OCI-LY3 (cell line): ENCODE measurements at regions not wholly inside any gene's neighbourhood (a gene's known extent, or its start where the extent isn't known, plus 50 kb on each side); places are given as distances from the start of the nearest gene placed in this dataset.

ENCODE experiments used
- EZH2phosphoT487 ChIP-seq: fragments of 200-600 bp; shearing (Covaris generic); IDR thresholded peaks from 2 replicates; pipeline ENCODE4 v1.6.1; 2018; ENCODE audit warnings: antibody characterized with exemption, mixed run types, low read depth
- TF ChIP-seq, protein P1 (sequence below): fragments of 200-600, 300-600 bp; sonication (generic); IDR thresholded peaks from 2 replicates; pipeline ENCODE4 v1.5.1; 2014; ENCODE audit warnings: antibody characterized with exemption, low read length, low read depth

DNA sequence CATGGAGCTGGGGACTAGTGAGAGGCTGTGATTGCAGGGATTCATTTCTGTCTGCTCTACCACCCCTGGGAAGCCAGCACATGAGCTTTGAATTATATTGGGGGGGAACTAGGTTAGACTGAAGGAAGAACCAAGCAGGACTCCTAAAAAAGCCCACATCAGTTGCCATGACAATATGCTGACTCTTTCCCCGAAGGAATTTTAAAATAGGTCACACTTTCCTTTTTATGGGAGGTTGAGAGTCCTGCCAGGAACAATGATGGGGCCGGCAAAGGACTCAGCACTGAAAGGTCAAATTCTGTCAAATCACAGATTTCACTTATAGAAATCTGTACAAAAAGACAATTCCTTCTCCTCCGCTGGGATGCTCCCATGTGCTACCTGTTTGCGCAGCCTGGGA is 130.8 kb downstream of the ZNF621 start:
- TF ChIP-seq, protein P1, sequence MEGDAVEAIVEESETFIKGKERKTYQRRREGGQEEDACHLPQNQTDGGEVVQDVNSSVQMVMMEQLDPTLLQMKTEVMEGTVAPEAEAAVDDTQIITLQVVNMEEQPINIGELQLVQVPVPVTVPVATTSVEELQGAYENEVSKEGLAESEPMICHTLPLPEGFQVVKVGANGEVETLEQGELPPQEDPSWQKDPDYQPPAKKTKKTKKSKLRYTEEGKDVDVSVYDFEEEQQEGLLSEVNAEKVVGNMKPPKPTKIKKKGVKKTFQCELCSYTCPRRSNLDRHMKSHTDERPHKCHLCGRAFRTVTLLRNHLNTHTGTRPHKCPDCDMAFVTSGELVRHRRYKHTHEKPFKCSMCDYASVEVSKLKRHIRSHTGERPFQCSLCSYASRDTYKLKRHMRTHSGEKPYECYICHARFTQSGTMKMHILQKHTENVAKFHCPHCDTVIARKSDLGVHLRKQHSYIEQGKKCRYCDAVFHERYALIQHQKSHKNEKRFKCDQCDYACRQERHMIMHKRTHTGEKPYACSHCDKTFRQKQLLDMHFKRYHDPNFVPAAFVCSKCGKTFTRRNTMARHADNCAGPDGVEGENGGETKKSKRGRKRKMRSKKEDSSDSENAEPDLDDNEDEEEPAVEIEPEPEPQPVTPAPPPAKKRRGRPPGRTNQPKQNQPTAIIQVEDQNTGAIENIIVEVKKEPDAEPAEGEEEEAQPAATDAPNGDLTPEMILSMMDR = no peak
- no peak for TF ChIP-seq EZH2phosphoT487
